ENCODE measurements at regions not wholly inside any gene's neighbourhood (a gene's known extent, or its start where the extent isn't known, plus 50 kb on each side); places are given as distances from the start of the nearest gene placed in this dataset.
"Not testable (repeated sequence)": the region's sequence is repeated elsewhere in the genome, so short reads cannot be mapped to it uniquely, and the experiment has no call there.

DNA sequence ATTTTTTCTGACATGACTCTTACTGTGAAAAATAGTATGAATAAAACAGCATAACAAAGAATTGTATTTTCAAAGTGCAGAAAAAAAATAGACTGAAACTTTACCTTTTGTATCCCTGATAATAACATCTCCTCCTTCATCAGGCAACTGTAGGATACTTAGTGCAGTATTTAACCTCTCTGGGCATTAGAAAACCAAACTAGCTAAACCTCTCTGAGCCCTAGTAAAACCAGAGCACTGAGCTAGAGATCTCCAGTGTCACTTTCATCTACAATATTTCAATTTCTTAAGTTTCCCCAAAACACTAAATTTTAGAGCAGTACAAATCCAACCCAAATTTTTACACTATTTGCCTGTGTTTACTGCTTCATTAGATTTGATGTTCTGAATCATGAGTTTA lies 594.0 kb upstream of the LINC00305 start:
- Histone ChIP-seq H3K4me1 (ENCODE audit: control insufficient read depth in 1 of 2, insufficient read depth in 2 of 2, low read length in 2 of 2) (no peaks in the 10 kb centered on the region), H3K9ac (ENCODE audit: low read depth in 1 of 2, low read length in 2 of 2) (no peak overlapping the region), H3K27ac (ENCODE audit: low read depth, low read length) (no peak overlapping the region), H3K4me3 (ENCODE audit: low read depth in 1 of 2, low read length in 2 of 2) (no peak overlapping the region), H3K9me3 (ENCODE audit: control insufficient read depth in 1 of 2, low read length in 2 of 2) (no peaks in the 10 kb centered on the region), H3K36me3 (ENCODE audit: control insufficient read depth in 1 of 2, insufficient read depth in 2 of 2, low read length in 2 of 2) (no peaks in the 10 kb centered on the region), H3K27me3 (ENCODE audit: control insufficient read depth in 1 of 2, insufficient read depth in 2 of 2, low read length in 2 of 2) (no peaks in the 10 kb centered on the region)

DNA sequence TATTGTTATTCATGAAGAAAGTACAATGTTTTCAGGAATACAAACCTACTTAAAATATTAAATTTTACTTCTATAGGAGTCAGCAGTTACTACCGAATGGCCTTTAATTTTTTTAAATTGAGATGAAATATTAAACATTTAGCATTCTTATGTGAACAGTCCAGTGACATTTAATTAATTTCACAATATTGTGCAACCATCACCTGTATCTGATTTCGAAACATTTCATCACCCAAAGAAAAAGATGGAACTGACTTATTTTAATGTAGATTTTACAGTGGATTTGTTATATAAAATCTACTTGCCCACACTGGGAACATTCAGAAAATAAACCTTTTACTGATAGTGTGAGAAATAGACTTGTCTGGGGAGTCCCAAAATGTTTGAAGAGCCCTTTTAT lies 585.2 kb upstream of the LINC00305 start:
- no peaks in the 10 kb centered on the region for H3K9me3 ChIP-seq (ENCODE audit: control insufficient read depth in 1 of 2, low read length in 2 of 2)
- H3K27ac ChIP-seq (ENCODE audit: low read depth, low read length): no peak overlapping the region
- no peak overlapping the region for H3K9ac ChIP-seq (ENCODE audit: low read depth in 1 of 2, low read length in 2 of 2)
- no peaks in the 10 kb centered on the region for H3K4me1 ChIP-seq (ENCODE audit: control insufficient read depth in 1 of 2, insufficient read depth in 2 of 2, low read length in 2 of 2)
- no peaks in the 10 kb centered on the region for H3K27me3 ChIP-seq (ENCODE audit: control insufficient read depth in 1 of 2, insufficient read depth in 2 of 2, low read length in 2 of 2)
- H3K36me3 ChIP-seq (ENCODE audit: control insufficient read depth in 1 of 2, insufficient read depth in 2 of 2, low read length in 2 of 2): no peaks in the 10 kb centered on the region
- no peak overlapping the region for H3K4me3 ChIP-seq (ENCODE audit: low read depth in 1 of 2, low read length in 2 of 2)

- H3K36me3 ChIP-seq (ENCODE audit: control insufficient read depth in 1 of 2, insufficient read depth in 2 of 2, low read length in 2 of 2); H3K27ac ChIP-seq (ENCODE audit: low read depth, low read length); H3K27me3 ChIP-seq (ENCODE audit: control insufficient read depth in 1 of 2, insufficient read depth in 2 of 2, low read length in 2 of 2); H3K4me1 ChIP-seq (ENCODE audit: control insufficient read depth in 1 of 2, insufficient read depth in 2 of 2, low read length in 2 of 2); H3K9ac ChIP-seq (ENCODE audit: low read depth in 1 of 2, low read length in 2 of 2); H3K4me3 ChIP-seq (ENCODE audit: low read depth in 1 of 2, low read length in 2 of 2); H3K9me3 ChIP-seq (ENCODE audit: control insufficient read depth in 1 of 2, low read length in 2 of 2): not testable (repeated sequence)
Measured at GRCh38 chr18:64725657-64726056, 576.8 kb upstream of the LINC00305 start.

- no peaks in the 10 kb centered on the region for H3K4me1 ChIP-seq (ENCODE audit: control insufficient read depth in 1 of 2, insufficient read depth in 2 of 2, low read length in 2 of 2)
- H3K9ac ChIP-seq (ENCODE audit: low read depth in 1 of 2, low read length in 2 of 2): no peak overlapping the region
- no peaks in the 10 kb centered on the region for H3K36me3 ChIP-seq (ENCODE audit: control insufficient read depth in 1 of 2, insufficient read depth in 2 of 2, low read length in 2 of 2)
- no peaks in the 10 kb centered on the region for H3K27me3 ChIP-seq (ENCODE audit: control insufficient read depth in 1 of 2, insufficient read depth in 2 of 2, low read length in 2 of 2)
- no peaks in the 10 kb centered on the region for H3K9me3 ChIP-seq (ENCODE audit: control insufficient read depth in 1 of 2, low read length in 2 of 2)
- no peak overlapping the region for H3K4me3 ChIP-seq (ENCODE audit: low read depth in 1 of 2, low read length in 2 of 2)
- no peak overlapping the region for H3K27ac ChIP-seq (ENCODE audit: low read depth, low read length)
Measured at GRCh38 chr18:64720781-64721464, 572.0 kb upstream of the LINC00305 start.

DNA sequence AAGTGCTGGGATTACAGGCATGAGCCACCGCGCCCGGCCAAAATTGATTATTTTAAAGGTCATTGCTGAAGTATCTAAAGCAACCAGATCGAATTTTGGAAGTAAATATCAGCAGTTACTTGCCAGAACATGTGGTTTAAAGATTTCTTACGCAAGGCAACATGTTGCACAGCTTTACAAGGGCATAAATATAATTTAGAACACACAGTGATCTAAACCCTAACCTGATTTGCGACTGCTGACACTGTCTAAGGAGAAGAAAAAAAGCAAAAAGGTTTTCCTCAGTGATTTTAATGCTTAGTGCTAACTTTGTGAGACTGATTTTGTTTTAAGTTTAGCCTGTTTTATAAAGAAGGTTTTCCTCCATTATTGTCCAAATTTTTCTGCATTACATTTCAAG lies 569.9 kb upstream of the LINC00305 start:
- H3K27ac ChIP-seq (ENCODE audit: low read depth, low read length): no peak overlapping the region
- H3K4me3 ChIP-seq (ENCODE audit: low read depth in 1 of 2, low read length in 2 of 2): no peak overlapping the region
- no peak overlapping the region for H3K9ac ChIP-seq (ENCODE audit: low read depth in 1 of 2, low read length in 2 of 2)
- no peaks in the 10 kb centered on the region for H3K4me1 ChIP-seq (ENCODE audit: control insufficient read depth in 1 of 2, insufficient read depth in 2 of 2, low read length in 2 of 2)
- H3K36me3 ChIP-seq (ENCODE audit: control insufficient read depth in 1 of 2, insufficient read depth in 2 of 2, low read length in 2 of 2): no peaks in the 10 kb centered on the region
- H3K27me3 ChIP-seq (ENCODE audit: control insufficient read depth in 1 of 2, insufficient read depth in 2 of 2, low read length in 2 of 2): no peaks in the 10 kb centered on the region
- no peaks in the 10 kb centered on the region for H3K9me3 ChIP-seq (ENCODE audit: control insufficient read depth in 1 of 2, low read length in 2 of 2)

- no peak overlapping the region for H3K4me3 ChIP-seq (ENCODE audit: low read depth in 1 of 2, low read length in 2 of 2)
- no peak overlapping the region for H3K9ac ChIP-seq (ENCODE audit: low read depth in 1 of 2, low read length in 2 of 2)
- H3K4me1 ChIP-seq (ENCODE audit: control insufficient read depth in 1 of 2, insufficient read depth in 2 of 2, low read length in 2 of 2): no peaks in the 10 kb centered on the region
- no peaks in the 10 kb centered on the region for H3K36me3 ChIP-seq (ENCODE audit: control insufficient read depth in 1 of 2, insufficient read depth in 2 of 2, low read length in 2 of 2)
- H3K27me3 ChIP-seq (ENCODE audit: control insufficient read depth in 1 of 2, insufficient read depth in 2 of 2, low read length in 2 of 2): no peaks in the 10 kb centered on the region
- no peak overlapping the region for H3K27ac ChIP-seq (ENCODE audit: low read depth, low read length)
- H3K9me3 ChIP-seq (ENCODE audit: control insufficient read depth in 1 of 2, low read length in 2 of 2): no peaks in the 10 kb centered on the region
Measured at GRCh38 chr18:64717026-64717425, 568.1 kb upstream of the LINC00305 start.

GRCh38 chr18:64714086-64714485 lies 565.2 kb upstream of the LINC00305 start:
- Histone ChIP-seq H3K9ac (ENCODE audit: low read depth in 1 of 2, low read length in 2 of 2) (no peak overlapping the region), H3K4me3 (ENCODE audit: low read depth in 1 of 2, low read length in 2 of 2) (no peak overlapping the region), H3K27ac (ENCODE audit: low read depth, low read length) (no peak overlapping the region), H3K4me1 (ENCODE audit: control insufficient read depth in 1 of 2, insufficient read depth in 2 of 2, low read length in 2 of 2) (no peaks in the 10 kb centered on the region), H3K27me3 (ENCODE audit: control insufficient read depth in 1 of 2, insufficient read depth in 2 of 2, low read length in 2 of 2) (no peaks in the 10 kb centered on the region), H3K9me3 (ENCODE audit: control insufficient read depth in 1 of 2, low read length in 2 of 2) (no peaks in the 10 kb centered on the region), H3K36me3 (ENCODE audit: control insufficient read depth in 1 of 2, insufficient read depth in 2 of 2, low read length in 2 of 2) (no peaks in the 10 kb centered on the region)

- no peaks in the 10 kb centered on the region for H3K36me3 ChIP-seq (ENCODE audit: control insufficient read depth in 1 of 2, insufficient read depth in 2 of 2, low read length in 2 of 2)
- no peaks in the 10 kb centered on the region for H3K4me1 ChIP-seq (ENCODE audit: control insufficient read depth in 1 of 2, insufficient read depth in 2 of 2, low read length in 2 of 2)
- no peak overlapping the region for H3K27ac ChIP-seq (ENCODE audit: low read depth, low read length)
- no peaks in the 10 kb centered on the region for H3K27me3 ChIP-seq (ENCODE audit: control insufficient read depth in 1 of 2, insufficient read depth in 2 of 2, low read length in 2 of 2)
- H3K9ac ChIP-seq (ENCODE audit: low read depth in 1 of 2, low read length in 2 of 2): no peak overlapping the region
- H3K9me3 ChIP-seq (ENCODE audit: control insufficient read depth in 1 of 2, low read length in 2 of 2): no peaks in the 10 kb centered on the region
- H3K4me3 ChIP-seq (ENCODE audit: low read depth in 1 of 2, low read length in 2 of 2): no peak overlapping the region
Measured at GRCh38 chr18:64713284-64713683, 564.4 kb upstream of the LINC00305 start.

DNA sequence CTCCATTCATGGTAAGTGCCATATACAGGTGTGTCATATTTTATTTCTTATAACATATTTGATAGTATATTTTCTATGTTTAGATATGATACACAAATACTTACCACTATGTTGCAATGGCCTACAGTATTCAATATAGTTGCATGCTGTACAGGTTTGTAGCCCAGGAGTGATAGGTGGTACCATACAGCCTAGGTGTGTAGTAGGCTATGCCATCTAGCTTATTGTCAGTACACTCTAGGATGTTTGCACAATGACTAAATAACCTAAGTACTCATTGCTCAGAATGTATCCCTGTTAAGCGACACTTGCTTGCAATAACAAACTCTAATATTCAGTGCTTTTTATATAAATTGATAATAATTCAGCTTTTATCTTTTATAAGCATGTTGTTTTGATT lies 563.1 kb upstream of the LINC00305 start:
- no peak overlapping the region for H3K27ac ChIP-seq (ENCODE audit: low read depth, low read length)
- H3K27me3 ChIP-seq (ENCODE audit: control insufficient read depth in 1 of 2, insufficient read depth in 2 of 2, low read length in 2 of 2): no peaks in the 10 kb centered on the region
- H3K36me3 ChIP-seq (ENCODE audit: control insufficient read depth in 1 of 2, insufficient read depth in 2 of 2, low read length in 2 of 2): no peaks in the 10 kb centered on the region
- H3K4me1 ChIP-seq (ENCODE audit: control insufficient read depth in 1 of 2, insufficient read depth in 2 of 2, low read length in 2 of 2): no peaks in the 10 kb centered on the region
- H3K9ac ChIP-seq (ENCODE audit: low read depth in 1 of 2, low read length in 2 of 2): no peak overlapping the region
- no peaks in the 10 kb centered on the region for H3K9me3 ChIP-seq (ENCODE audit: control insufficient read depth in 1 of 2, low read length in 2 of 2)
- no peak overlapping the region for H3K4me3 ChIP-seq (ENCODE audit: low read depth in 1 of 2, low read length in 2 of 2)

- Histone ChIP-seq H3K36me3 (ENCODE audit: control insufficient read depth in 1 of 2, insufficient read depth in 2 of 2, low read length in 2 of 2) (no peaks in the 10 kb centered on the region), H3K27ac (ENCODE audit: low read depth, low read length) (no peak overlapping the region), H3K9ac (ENCODE audit: low read depth in 1 of 2, low read length in 2 of 2) (no peak overlapping the region), H3K9me3 (ENCODE audit: control insufficient read depth in 1 of 2, low read length in 2 of 2) (no peaks in the 10 kb centered on the region), H3K4me1 (ENCODE audit: control insufficient read depth in 1 of 2, insufficient read depth in 2 of 2, low read length in 2 of 2) (no peaks in the 10 kb centered on the region), H3K27me3 (ENCODE audit: control insufficient read depth in 1 of 2, insufficient read depth in 2 of 2, low read length in 2 of 2) (no peaks in the 10 kb centered on the region), H3K4me3 (ENCODE audit: low read depth in 1 of 2, low read length in 2 of 2) (no peak overlapping the region)
Measured at GRCh38 chr18:64710105-64710861, 561.4 kb upstream of the LINC00305 start.

Measured in duodenal mucosa (tissue), 2 donors.